HepG2 (cell line): ENCODE measurements at regions not wholly inside any gene's neighbourhood (a gene's known extent, or its start where the extent isn't known, plus 50 kb on each side); places are given as distances from the start of the nearest gene placed in this dataset.

ENCODE experiments used
- ATF3 ChIP-seq: sonication (generic); formaldehyde crosslinking; IDR thresholded peaks from 2 replicates; pipeline ENCODE4 v1.4.0; 2020; ENCODE audit warnings: missing genetic modification reagents
- CTCF ChIP-seq: sonication (generic); formaldehyde crosslinking; IDR thresholded peaks from 2 replicates; pipeline ENCODE4 v1.5.0; 2020; ENCODE audit warnings: mild to moderate bottlenecking, missing genetic modification reagents, moderate library complexity
- ETV6 ChIP-seq: sonication (generic); formaldehyde crosslinking; conservative IDR thresholded peaks from 2 replicates; pipeline ENCODE4 v1.4.0; 2020; ENCODE audit warnings: missing genetic modification reagents
- NPAS2 ChIP-seq: sonication (generic); formaldehyde crosslinking; IDR thresholded peaks from 2 replicates; pipeline ENCODE4 v1.8.0; 2022; ENCODE audit warnings: mild to moderate bottlenecking, missing genetic modification reagents, borderline replicate concordance
- PHF8 ChIP-seq: sonication (generic); formaldehyde crosslinking; IDR thresholded peaks from 2 replicates; pipeline ENCODE4 v1.5.0; 2020; ENCODE audit warnings: missing genetic modification reagents
- SP1 ChIP-seq, 2 experiments: fragments of 450-650 bp in 1 of 2; sonication (generic) in 1 of 2; formaldehyde crosslinking in 1 of 2; IDR thresholded peaks; 2 replicates each; pipeline versions ENCODE4 v1.4.0 to v1.6.1; 2016 to 2020; ENCODE audit warnings: missing genetic modification reagents in 1 of 2

- TF ChIP-seq ATF3 (CRISPR knock-in tag) (no peak), CTCF (CRISPR knock-in tag) (no peak), ETV6 (CRISPR knock-in tag) (no peak), SP1 (IDR thresholded peaks at IDR 0.05) (no peak), SP1 (CRISPR knock-in tag; IDR thresholded peaks at IDR 0.05) (no peak), PHF8 (no peak), NPAS2 (CRISPR knock-in tag) (no peak)
Measured at GRCh38 chr13:83722443-83722842, 159.8 kb downstream of the SLITRK1 start.
